ENCODE measurements at regions not wholly inside any gene's neighbourhood (a gene's known extent, or its start where the extent isn't known, plus 50 kb on each side); places are given as distances from the start of the nearest gene placed in this dataset.

DNA sequence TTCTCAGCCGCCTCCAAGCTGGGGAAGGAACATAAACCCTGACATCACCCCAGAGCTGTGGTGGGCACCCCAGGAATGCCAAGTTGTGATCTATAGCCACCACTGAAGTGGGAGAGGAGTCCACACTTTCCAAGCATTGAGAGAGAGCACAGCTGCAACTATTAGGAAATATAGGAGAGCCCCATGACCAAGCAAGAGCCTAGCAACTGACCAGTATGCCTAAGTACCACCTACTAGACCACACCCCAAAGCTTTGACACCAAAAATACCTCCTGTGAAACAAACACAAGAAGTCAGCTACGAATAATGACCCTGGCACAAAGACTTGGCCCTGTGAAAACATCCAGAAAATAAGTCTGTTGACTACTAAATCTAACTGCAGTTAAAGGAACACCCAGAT lies 804.1 kb upstream of the IGFBP3 start:
- DNase-seq (ENCODE audit: low read depth in 3 of 3) = no peak

DNA sequence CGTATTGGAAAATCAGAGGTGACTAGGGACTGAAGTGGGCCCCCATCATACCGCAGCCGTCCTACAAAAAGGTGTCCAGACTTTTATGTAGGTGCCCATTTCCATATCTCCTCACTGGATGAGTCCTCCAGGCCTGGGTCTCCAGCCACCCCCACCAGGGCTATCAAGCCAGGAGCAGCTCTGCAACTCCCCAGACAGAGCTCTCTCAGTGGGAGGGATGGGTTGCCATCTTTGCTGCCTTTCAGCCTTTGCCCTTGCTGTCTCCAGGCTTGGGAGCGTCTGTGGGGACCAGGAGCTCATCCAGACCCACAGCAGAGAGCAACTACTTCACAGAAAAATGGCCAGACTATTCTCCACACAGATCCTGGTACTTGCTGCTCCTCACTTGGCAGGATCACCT lies 802.7 kb upstream of the IGFBP3 start:
- no peak for DNase-seq (ENCODE audit: low read depth in 3 of 3)

DNA sequence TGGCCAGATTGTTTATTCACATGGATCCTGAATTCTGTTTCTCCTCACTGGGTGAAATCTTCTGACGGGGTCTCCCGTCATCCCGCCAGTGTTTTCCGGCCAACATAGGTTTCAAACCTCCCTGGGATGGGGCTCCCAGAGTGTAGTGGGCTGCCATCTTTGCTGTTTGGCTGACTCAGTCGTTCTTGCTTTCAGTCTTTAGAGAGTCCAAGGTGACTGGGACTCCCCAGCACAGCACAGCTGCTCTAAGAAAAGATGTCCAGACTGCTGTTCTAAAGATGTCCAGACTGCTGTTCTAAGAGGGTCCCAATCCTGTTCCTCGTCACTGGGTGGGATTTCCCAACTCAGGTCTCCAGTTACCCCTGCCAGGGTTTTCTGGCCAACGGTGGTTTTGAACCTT lies 801.9 kb upstream of the IGFBP3 start:
- no peak for DNase-seq (ENCODE audit: low read depth in 3 of 3)

DNA sequence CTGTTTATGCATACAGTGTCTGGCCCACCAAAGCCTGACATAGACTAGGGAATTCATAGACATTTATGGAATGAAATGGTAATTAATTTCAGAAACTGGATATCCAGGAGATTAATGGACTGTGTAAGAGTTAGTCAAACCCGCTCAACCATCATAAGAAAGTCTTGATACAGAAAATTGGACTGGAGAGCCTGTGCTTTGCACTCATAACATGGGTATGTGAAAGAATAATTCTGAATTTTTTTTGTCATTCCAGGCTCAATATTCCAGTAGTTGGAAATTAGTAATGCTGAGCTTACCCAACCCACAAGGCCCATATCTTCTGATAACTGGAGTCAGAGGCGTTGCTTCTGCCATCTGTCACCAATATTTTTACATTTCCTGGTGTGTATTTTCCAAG lies 799.7 kb upstream of the IGFBP3 start:
- DNase-seq (ENCODE audit: low read depth in 3 of 3) = no peak

DNA sequence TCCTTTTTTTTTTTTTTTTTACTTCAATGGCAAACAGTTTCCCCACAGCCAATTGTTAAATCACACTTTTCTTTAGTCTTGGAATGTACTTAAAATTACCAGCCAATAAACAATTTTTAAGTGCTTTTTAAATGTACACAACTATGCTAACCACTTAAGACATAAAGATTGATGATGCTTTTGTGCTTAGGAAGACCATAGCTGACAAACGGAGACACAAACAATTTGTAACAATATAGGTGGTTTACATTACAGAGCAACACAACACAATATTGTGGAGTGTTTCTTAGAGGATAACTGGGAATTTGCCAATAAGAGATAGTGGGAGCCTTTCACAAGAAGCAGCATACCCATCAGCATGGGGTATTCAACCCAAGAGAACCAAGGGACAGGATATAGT lies 798.5 kb upstream of the IGFBP3 start:
- no peak for DNase-seq (ENCODE audit: low read depth in 3 of 3)

DNA sequence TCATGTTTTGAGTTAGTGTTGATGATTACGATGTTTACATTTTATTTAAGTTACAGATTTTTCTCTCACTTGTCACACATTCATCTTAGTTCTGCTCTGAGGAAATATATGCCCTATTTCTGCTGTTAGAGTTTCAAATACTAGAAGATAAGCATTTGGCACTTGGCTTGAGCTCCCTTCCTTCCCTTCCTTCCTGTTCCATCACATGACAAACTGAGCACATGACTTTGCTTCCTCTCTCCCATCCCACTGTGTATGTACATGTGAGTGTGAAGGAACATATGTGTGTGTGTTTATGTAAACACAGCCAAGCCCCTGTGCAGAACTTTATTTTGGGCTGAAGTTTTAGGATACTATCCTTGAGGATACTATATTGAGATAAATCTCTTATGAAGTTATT lies 795.9 kb upstream of the IGFBP3 start:
- DNase-seq (ENCODE audit: low read depth in 3 of 3) = no peak

DNA sequence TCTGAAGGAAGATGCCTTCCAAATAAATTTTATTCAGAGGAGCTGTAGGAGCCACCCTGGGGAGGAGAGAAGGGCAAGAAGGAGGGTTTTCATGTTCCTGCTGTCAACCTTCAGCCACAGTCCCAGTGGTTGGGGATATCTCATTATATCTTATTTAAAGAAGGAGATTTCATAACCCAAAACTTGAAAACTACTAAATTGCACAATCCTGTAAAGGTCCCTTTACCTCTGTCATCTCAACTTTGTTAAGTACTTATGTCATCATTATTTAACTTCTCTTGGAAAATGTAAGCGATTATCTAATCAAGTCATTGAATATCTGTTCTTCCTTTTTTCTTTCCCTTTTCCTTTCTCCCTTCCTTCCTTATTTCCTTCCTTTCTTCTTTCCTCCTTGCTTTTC lies 794.5 kb upstream of the IGFBP3 start:
- DNase-seq (ENCODE audit: low read depth in 3 of 3) = no peak

DNA sequence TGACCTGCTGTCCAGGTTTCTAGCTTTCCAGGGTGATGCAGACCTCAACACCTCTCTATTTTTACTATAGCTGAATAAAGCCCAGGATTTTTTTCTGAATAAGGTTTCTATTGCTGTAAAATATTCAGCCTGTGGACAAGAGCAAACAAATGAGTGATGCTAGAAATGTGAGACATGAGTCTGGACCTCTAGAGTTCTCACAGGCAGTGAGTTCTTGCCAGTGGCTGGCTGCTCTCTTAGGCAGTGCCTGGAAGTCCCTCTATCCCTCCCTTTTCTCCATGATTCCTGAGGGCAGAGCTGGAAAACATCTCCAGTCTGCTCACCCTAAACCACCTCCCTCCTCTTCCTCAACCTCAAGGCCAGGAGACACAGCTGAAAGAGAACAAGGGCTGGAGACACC lies 793.8 kb upstream of the IGFBP3 start:
- no peak for DNase-seq (ENCODE audit: low read depth in 3 of 3)

DNA sequence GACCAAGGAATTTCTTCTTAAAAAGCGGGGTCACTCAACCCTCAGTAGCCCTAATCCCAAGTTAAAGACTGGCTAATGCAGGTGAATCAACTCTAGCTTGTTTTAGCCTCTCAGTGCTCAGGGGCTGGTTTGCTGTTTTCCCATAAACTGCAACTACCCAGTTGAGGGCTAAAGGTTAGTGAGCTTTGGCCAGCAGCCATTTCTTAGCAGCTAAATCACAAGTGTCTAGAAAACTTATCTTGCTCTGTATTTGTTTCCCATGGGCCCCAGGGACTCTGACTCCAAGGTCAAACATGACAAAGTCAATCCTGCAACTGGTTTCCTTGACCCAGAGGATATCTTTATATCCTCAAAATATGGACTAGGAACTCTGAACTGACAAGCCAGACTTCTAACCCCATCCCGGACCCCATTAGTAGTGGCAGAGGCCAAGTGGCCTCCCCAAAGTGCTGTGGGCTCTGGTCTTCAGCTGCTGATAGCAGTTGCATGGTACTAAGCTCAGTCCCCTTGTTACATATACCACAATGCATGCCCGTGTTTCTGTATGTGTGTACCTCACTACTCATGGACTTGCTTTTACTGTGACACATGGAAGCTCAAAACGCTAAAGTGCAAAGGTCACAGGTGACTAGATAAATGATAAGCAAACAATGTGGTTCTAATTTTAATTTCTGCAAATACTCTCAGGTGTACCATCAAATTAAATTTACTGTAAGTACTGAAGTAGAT lies 793.0 kb upstream of the IGFBP3 start:
- DNase-seq (ENCODE audit: low read depth in 3 of 3) = no peak

DNA sequence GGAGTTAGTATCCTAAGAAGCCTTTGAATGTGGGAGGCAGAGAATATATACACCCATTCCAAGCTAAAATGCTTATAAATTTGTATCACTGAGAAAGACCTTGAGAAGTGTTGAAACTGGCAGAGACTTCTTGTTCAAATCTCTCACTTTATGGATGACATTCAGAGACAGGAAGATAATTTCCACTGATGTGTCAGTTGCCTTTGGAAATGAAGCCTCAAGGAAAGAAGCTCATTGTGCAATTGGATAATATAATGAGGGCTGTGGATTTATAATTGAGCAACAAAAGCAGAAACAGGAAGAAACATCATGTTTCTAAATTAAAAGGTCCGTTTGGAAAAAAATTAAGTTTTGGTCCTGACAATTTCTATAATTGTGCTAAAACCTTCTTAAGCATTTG lies 789.9 kb upstream of the IGFBP3 start:
- DNase-seq (ENCODE audit: low read depth in 3 of 3) = no peak

DNA sequence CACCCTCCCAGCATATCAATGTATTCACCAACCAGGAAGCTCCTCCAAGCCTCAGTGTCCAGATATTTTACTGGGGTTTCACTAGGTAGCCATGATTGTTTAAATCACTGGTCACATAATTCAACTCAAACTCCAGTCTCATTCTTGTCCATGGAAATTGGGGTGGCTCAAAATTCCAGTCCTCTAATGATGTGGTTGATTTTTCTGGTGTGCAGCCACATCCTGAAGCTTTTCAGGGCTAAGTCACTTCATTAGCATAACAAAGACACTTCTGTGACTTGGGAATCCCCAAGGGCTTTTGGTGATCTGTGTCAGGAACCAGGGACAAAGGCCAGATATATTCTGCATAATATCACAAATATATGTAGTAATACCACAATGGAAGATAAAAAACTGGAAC lies 786.9 kb upstream of the IGFBP3 start:
- DNase-seq (ENCODE audit: low read depth in 3 of 3) = no peak

DNA sequence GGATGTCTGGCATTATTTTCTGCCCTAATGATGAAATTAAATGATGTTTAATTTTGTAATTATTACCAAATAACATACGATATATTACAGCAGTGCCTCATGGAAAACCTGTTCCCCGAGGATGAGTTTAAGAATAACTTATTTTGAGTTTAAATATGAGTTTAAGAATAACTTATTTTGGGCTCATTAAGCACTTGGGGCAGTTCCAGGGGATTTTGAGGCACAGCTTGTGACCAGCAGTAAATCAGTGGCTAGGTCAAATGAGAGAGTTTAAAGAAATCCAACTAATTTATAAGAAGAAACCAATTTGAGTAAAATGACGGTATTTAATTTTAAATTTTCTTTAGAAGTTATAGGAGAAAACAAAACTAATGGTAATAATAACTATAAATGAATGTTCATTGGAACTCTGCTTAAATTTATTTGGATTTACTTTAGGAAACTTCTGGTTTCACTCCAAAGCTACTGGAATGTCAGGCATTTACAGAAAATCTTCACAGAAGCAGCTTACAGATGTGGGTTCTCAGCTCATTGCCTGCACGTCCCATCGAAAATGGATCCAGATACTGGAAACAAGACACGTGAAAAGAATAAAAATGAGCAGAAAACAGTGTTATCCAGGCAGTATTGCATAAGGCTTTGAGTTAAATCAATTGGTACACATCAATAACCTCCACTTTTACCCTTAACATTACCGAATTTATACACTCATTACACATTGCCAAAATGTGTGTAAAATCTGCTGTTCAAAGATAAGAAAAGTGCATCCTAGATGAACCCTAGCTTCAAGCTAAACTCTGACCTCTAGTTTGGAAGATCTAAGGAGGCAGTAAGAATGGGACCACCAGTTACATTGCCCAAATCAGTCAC lies 784.5 kb upstream of the IGFBP3 start:
- no peak for DNase-seq (ENCODE audit: low read depth in 3 of 3)

DNA sequence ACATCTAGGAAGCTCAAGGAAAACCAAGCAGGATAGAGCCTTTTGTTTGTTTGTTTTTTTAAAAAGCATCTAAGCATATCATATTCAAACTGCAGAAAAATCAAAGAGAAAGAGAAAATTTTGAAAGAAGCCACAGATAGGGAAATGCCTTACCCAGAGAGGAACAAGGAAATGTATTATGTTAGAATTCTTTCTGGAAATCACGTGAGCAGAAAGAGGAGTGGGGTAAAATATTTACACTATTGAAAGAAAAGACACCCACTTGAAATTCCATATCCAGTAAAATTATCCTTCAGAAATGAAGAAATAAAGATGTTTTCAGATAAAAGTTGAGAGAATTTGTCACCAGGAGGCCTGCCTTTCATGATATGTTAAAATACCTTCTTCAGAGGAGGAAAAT lies 775.7 kb upstream of the IGFBP3 start:
- no peak for DNase-seq (ENCODE audit: low read depth in 3 of 3)

DNA sequence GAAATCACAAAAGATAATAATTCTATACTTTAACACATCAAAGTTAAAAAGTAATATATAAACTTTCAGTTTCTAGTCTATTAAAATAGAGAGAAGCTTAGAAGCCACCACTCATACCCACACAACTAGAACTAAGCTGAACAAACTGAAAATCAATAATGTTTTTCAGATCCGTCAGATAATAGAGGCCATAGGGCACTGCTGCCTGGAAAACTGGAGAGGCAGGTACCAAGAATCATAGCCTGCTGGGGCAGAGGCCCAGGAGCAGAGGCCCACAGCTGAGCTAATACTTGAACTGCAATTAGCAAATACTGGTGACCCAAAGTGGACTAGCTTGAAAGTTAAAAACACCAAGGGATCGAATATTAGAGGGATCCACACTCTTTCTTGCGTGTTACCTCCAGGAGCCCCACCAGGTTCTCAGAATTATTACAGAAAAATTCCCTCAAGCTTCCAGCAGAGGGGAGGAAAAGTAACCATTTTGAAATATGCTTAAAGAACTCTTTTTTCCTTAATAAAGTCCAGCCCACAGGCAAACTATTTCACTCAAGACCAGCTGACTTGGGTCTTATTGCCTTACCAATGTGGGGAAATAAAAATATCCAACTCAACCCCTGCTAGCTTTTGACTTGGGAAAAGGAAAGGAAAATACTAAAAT lies 774.1 kb upstream of the IGFBP3 start:
- DNase-seq (ENCODE audit: low read depth in 3 of 3) = no peak

DNA sequence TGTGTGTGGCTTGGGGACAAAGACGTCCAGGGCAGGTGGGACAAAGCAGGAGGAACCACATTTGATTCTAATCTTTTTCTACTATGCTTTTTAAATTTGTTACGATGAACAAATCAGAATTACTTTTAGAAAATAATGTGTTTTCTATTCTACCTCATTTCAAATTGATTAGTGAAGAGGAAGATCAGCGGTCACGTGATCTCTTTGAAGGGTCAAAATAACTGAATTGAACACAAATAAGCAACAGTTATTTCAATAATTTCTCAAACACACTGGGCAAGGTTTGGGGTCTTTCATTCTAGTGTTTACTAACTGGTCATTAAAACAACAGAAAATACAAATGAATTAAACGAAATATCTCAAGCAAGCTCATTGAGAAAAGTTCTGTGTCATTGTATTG lies 773.0 kb upstream of the IGFBP3 start:
- no peak for DNase-seq (ENCODE audit: low read depth in 3 of 3)

DNA sequence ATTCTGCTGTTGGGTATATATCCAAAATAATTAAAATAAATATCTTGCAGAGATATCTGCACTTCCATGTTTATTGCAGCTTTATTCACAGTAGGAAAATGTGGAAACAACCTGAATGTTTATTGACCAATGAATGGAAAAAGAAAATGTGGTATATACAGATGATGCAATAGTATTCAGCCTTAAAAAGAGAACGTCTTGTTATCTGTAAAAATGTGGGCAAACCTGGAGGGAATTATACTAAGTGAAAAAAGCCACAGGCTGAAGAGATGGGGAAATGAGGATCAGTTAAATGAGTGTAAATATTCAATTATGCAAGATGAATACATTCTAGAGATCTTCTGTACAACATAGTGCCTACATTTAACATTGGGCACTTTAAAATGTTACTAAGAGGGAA lies 766.1 kb upstream of the IGFBP3 start:
- DNase-seq (ENCODE audit: low read depth in 3 of 3) = no peak

DNA sequence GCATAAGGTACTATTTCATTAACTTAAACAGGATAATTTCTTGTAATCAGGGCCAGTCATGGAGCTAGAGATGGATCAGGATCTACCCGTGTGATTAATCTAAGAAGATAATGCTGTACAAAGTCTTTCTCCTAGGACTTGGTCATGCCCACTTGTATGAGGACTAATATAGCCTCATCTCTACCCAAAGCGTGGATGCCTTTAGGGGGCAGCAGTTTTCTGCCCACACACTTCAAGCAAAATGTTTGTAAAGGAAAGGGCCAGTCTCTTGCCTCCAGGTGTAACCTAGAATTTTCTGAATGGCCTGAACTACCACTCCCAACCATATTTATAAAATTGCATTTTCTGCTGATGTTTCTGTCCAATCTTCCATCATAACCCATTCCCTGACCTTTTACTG lies 764.0 kb upstream of the IGFBP3 start:
- DNase-seq (ENCODE audit: low read depth in 3 of 3) = no peak

DNA sequence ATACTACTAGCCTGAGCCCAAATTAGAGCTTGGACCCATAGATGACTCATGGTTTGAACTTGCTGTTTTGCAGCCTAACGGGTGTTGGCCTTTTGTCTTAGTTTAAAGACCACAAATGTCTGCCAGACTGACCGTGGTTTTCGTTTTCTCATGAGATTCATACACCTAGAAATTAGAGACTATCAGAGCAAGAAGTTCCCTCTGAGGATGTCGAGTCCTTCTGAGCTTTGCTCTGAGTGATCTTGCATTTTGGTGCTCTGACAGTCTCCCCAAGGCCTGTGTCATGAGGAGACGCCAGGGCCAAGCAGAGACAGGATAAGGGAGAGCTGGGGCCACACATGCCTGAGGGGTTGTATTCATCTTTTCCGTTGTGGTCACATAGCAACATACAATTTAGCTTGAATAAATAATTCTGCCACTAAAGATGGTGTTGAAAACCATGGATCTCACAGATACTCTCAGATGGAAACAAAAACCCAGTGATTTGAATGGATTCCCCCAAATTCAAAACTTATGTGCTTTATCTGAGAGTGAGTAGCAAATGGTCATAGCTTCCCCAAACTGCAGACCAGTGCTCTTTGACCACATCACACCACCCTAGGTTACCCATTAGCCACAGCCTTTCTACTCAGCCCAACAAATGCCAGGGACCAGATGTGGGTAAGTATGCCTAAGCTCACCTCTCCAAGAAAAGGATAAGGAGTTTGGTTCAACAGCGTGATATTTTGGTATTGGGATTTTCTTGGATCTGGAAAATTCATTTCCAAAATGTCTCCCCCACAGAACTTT lies 762.0 kb upstream of the IGFBP3 start:
- no peak for DNase-seq (ENCODE audit: low read depth in 3 of 3)

DNA sequence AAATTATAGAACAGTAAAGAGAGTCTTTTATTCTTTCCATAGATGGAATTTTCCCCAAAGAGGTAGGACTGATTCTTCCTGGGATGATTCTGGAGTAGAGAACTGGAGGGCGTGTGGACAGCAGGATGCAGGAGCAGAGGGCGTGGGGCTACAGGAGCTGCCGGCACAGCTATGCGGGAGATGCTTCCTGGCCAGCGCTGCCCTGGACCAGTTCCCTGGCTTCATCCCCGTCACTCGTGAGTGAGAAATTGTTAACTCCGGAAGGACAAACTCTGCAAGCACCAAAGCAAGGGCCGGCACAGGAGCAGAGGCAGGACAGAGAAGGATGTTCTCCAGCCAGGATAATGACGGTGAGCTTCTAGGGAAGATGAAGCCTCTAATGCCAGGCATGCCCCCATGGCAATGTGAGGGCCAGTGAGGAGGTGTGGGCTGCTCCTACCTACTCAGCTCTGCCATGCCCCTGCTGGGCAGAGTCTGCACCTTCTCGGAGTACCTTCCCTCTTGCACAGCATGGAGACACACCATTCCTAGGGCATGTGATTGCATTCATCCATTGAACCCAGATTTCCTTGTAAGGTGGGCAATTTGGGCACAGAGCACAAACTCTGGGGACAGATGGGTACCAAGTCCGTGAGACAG lies 760.9 kb upstream of the IGFBP3 start:
- DNase-seq (ENCODE audit: low read depth in 3 of 3) = no peak

DNA sequence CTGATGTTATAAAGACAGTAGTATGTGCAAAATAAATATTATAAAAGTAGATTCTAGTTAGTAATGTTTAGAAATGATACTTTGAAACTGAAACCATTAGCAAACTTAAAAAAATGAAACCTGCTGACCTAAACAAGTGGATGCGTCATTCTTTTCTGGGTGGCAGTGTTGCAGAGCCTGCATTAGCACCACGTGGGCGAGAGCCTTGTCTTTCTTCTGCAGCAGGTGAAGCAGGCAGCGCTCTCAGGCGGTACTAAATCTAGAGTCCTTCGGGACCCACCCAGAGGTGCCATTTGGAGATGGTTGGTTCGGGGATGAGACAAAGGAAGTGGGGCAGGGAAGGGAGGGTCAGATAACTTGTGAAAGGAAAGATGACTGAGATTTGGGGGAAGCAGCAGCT lies 759.1 kb upstream of the IGFBP3 start:
- no peak for DNase-seq (ENCODE audit: low read depth in 3 of 3)

DNA sequence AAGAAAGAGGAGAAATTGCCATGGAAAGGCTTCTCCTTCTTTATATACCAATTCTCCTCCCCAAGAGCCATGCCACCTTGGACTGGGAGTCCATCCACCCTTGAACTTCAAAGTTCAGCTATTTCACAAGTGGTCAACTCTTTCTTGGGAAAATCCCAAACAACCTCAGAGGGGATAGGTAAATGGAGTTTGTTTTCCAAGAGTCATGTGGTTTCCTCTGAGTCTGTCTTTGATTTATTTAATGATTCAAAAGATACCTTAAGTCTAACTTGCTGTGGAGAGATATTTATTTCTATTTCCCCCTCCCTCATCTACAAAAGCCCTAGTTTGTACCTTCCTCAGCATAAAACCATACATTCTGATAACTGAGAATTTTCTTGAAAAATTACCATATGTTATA lies 758.6 kb upstream of the IGFBP3 start:
- no peak for DNase-seq (ENCODE audit: low read depth in 3 of 3)

DNA sequence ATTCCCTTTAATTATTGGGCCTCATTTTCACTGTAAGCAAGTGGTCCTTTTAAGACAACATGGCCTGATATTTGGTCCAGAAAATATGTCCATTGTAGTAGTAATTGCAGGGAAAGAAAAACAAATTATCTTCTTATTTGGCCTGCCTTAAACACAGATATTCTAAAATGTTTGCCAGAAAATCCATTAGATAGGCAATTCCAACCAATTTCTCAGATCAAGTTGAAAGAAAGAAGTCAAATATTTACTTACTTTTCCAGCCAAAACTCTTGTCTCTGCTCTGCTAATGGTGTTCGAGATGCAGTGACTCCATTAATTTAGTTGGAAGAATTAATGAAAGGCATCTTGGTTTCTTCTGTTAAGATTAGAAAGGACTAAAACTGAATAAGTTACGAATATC lies 757.3 kb upstream of the IGFBP3 start:
- no peak for DNase-seq (ENCODE audit: low read depth in 3 of 3)
